SJSA1 (cell line): ENCODE measurements at regions not wholly inside any gene's neighbourhood (a gene's known extent, or its start where the extent isn't known, plus 50 kb on each side); places are given as distances from the start of the nearest gene placed in this dataset.
A peak's percentile ranks its signal among the peaks of the same experiment; 100 is the strongest.

Experiments used
- DNase-seq, 2 experiments: peaks; one replicate each; pipeline ENCODE4 v3.0.0-alpha.2; 2015 to 2020; ENCODE audit warnings: low spot score in 2 of 2, low read depth in 1 of 2
- H3K27ac ChIP-seq: fragments of 250-450 bp; sonication (Bioruptor Pico); 2 replicates; pipeline ENCODE4 v1.5.1; 2020; ENCODE audit warnings: mild to moderate bottlenecking, moderate library complexity
- H3K27me3 ChIP-seq: fragments of 250-450 bp; sonication (Bioruptor Pico); replicated peaks from 2 replicates; pipeline ENCODE4 v1.5.1; 2020; ENCODE audit warnings: mild to moderate bottlenecking, moderate library complexity
- H3K36me3 ChIP-seq: fragments of 250-450 bp; sonication (Bioruptor Pico); 2 replicates; pipeline ENCODE4 v1.5.1; 2020; ENCODE audit warnings: mild to moderate bottlenecking
- H3K4me1 ChIP-seq: fragments of 250-450 bp; sonication (Bioruptor Pico); replicated peaks from 2 replicates; pipeline ENCODE4 v1.6.1; 2021; ENCODE audit warnings: mild to moderate bottlenecking
- H3K4me3 ChIP-seq: fragments of 250-450 bp; sonication (Bioruptor Pico); 2 replicates; pipeline ENCODE4 v1.5.1; 2020; ENCODE audit warnings: mild to moderate bottlenecking
- H3K9me3 ChIP-seq: fragments of 250-450 bp; sonication (Bioruptor Pico); replicated peaks from 2 replicates; pipeline ENCODE4 v1.5.1; 2020; ENCODE audit warnings: mild to moderate bottlenecking

DNA sequence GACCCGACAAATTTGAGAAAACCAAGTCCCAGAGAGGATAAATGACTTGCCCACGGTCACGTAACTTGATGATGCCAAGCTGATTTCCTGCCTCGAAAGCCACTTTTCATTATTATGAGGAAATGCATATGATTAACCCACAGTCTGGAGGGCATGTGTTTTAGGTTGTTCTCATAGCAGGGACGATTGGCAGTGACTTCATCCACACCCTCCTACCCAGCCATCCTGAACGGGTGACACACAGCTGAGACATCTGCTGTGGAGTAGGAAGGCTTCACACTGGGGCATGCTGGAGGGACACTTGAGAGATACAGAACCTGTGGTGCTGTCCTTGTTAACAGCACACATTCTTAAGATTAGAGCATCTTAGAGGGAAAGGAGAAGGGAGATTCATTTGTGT is 65.4 kb upstream of the WDFY2 start:
- Histone ChIP-seq H3K27ac (no peak overlapping the region), H3K4me1 (0 out of 2 replicates have a peak, but pooled peaks cover 2% of the 10 kb centered on the region), H3K27me3 (no peaks in the 10 kb centered on the region), H3K36me3 (no peaks in the 10 kb centered on the region), H3K4me3 (no peak overlapping the region), H3K9me3 (no peaks in the 10 kb centered on the region)
- DNase-seq, result no peak

DNA sequence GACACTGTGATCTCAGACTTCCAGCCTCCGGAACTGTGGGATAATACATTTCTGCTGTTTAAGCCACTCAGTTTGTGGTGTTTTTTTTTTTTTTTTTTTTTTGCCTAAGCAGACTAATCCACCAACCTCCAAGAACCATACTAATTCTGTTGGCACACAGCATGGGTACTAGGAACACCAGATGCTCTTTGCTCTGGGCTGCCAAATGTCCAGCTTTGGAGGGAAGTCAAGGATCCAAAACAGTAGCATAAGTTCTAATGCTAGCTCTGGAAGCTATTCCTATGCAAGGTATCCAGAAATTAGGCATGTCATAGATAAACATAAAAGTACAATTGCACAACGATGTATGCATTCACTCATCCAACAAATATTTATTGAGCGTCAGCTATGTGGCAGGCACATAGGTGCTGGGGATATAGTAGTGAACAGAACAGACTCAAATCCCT is 64.5 kb upstream of the WDFY2 start:
- Histone ChIP-seq H3K4me1 (peaks cover 2% of the 10 kb centered on the region; the same call in 1 of the 2 replicates), H3K27ac (no peak overlapping the region), H3K27me3 (no peaks in the 10 kb centered on the region), H3K36me3 (no peaks in the 10 kb centered on the region), H3K4me3 (no peak overlapping the region), H3K9me3 (no peaks in the 10 kb centered on the region)
- no peak for DNase-seq

DNA sequence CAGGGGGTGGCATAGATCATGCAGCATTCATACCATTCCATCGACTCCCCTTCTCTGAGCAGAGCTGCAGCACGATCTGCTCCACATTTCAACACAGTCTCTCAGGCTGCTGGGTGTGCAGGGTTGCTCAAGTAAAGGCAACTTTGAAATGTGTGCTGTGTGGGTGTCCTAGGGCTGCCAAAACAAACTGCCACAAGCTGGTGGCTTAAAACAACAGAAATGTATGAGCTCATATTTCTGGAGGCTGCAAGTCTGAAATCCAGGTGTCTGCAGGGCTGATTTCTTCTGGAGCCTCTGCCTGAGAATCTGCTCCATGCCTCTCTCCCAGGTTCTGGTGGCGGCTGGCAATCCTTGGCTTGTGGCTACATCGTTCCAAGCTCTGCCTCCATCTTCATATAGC is 63.7 kb upstream of the WDFY2 start:
- Histone ChIP-seq H3K4me3 (no peak overlapping the region), H3K4me1 (peaks cover 2% of the 10 kb centered on the region; the same call in 1 of the 2 replicates), H3K27ac (no peak overlapping the region), H3K36me3 (no peaks in the 10 kb centered on the region), H3K27me3 (no peaks in the 10 kb centered on the region), H3K9me3 (no peaks in the 10 kb centered on the region)
- DNase-seq, result no peak

DNA sequence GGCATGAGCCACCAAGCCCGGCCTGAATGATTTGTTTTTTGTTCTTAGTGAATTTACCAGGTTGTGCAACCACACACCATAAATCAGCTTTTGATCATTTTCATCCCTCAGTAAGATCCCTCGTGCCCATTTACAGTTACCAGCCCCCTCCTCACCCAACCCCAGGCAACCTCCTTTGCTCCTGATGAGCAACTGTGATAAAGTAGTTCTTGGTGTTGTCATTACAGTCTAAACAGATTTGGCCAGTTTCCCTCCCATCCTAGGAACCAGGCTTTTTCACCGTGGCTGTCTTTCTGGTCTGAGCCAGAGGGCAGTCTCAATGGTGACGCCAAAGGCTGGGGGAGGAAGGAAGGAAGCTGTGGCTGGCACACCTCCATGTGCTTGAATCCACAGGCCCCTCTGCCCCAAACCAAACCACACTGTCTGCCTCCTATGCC is 61.2 kb upstream of the WDFY2 start:
- Histone ChIP-seq H3K27me3 (no peaks in the 10 kb centered on the region), H3K9me3 (no peaks in the 10 kb centered on the region), H3K27ac (no peak overlapping the region), H3K4me1 (peaks cover 2% of the 10 kb centered on the region; the same call in 1 of the 2 replicates), H3K36me3 (no peaks in the 10 kb centered on the region), H3K4me3 (no peak overlapping the region)
- DNase-seq, result no peak

DNA sequence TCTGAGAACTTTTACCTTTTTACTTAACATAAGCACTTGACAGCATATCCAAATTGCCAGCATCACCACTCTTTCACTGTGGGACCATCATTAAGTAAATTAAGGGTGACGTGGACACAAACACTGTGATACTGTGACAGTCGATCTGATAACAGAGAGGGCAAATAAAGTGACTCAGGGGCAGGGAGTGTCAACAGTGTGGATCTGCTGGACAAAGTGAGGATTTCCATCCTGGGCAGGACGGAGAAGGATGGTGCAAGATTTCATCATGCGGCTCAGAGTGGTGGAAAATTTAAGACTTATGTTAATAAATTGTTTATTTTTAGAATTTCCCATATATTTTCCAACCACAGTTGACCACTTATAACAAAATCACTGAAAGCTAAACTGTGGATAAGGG is 60.0 kb upstream of the WDFY2 start:
- H3K36me3 ChIP-seq, result no peaks in the 10 kb centered on the region
- H3K9me3 ChIP-seq, result no peaks in the 10 kb centered on the region
- no peak for DNase-seq
- no peaks in the 10 kb centered on the region for H3K27me3 ChIP-seq
- H3K4me1 ChIP-seq, result peaks cover 2% of the 10 kb centered on the region; the same call in 1 of the 2 replicates
- H3K27ac ChIP-seq, result no peak overlapping the region
- no peak overlapping the region for H3K4me3 ChIP-seq

DNA sequence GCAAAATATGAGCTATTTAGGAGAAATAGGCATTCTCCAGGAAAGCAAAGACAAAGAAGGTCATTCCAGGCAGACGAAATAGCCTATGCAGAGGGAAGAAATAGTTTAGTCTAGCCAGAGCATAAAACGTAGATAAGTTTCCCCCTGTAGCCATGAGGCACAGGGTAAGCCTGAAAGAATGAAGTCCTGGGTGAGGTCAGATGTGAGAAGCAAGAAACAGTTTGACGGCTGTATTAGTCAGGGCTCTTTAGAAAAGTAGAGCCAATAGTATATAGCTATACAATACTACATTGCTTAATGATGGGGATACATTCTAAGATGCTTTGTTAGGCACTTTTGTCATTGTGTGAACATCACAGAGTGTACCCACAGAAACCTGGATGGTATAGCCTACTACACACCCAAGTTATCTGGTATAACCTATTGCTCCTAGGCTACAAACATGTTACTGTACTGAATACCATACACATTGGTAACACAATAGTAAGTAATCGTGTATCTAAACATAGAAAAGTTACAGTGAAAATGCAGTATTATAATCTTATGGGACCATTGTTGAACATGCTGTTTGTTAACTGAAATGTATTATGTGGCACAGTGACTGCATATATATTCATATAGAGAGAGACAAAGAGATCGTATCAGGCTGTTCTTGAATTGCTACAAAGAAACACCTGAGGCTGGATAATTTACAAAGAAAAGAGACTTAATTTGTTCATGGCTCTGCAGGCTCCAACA is 59.3 kb upstream of the WDFY2 start:
- DNase-seq, result no peak
- H3K4me3 ChIP-seq, result no peak overlapping the region
- no peak overlapping the region for H3K27ac ChIP-seq
- peaks cover 2% of the 10 kb centered on the region; the same call in 1 of the 2 replicates for H3K4me1 ChIP-seq
- no peaks in the 10 kb centered on the region for H3K9me3 ChIP-seq
- H3K36me3 ChIP-seq, result no peaks in the 10 kb centered on the region
- H3K27me3 ChIP-seq, result no peaks in the 10 kb centered on the region

DNA sequence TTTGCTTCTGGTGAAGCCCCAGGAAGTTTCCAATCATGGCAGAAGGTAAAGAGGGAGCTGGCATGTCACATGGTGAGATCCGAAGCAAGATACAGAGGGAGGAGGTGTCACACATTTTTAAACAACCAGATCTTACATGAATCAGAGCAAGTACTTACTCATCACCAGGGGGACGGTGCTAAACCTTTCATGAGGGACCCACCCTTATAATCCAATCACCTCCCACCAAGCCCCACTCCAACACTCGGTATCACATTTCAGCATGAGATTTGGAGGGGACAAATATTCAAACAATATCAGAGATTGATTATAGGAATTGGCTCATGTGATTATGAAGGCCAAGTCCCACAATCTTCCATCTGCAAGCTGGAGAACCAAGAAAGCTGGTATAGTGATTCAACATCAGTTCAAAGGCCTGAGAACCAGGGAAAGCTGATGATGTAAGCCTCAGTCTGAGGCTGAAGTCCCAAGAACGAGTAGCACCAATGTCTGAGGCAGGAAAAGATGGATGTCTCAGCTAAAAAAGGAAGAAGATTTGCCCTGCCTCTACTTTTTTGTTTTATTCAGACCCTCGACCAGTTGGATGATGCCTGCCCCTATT is 58.6 kb upstream of the WDFY2 start:
- Histone ChIP-seq H3K4me1 (no peaks in the 10 kb centered on the region; the same call in 1 of the 2 replicates), H3K36me3 (no peaks in the 10 kb centered on the region), H3K27me3 (no peaks in the 10 kb centered on the region), H3K9me3 (no peaks in the 10 kb centered on the region), H3K27ac (no peak overlapping the region), H3K4me3 (no peak overlapping the region)
- DNase-seq, result no peak

DNA sequence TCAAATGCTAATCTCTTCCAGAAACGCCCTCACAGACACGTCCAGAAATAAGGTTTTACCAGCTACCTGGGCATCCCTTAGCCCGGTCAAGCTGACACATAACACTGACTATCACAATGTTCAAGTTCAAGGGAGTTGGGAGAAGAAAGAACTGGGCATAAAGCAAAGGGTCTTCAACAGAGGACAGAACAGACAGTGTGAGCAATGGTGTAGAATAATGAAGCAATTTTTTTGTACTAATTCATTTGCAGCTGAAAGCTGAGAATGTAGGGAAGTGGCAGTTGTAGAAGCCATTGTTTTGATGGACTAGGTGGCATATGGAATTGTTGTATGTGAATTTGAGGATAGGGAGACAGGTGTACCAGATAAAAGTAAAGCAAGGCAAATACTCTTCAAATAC is 58.1 kb upstream of the WDFY2 start:
- Histone ChIP-seq H3K4me3 (no peak overlapping the region), H3K36me3 (no peaks in the 10 kb centered on the region), H3K27ac (no peak overlapping the region), H3K9me3 (no peaks in the 10 kb centered on the region), H3K4me1 (no peaks in the 10 kb centered on the region; the same call in 1 of the 2 replicates), H3K27me3 (no peaks in the 10 kb centered on the region)
- DNase-seq, result no peak

DNA sequence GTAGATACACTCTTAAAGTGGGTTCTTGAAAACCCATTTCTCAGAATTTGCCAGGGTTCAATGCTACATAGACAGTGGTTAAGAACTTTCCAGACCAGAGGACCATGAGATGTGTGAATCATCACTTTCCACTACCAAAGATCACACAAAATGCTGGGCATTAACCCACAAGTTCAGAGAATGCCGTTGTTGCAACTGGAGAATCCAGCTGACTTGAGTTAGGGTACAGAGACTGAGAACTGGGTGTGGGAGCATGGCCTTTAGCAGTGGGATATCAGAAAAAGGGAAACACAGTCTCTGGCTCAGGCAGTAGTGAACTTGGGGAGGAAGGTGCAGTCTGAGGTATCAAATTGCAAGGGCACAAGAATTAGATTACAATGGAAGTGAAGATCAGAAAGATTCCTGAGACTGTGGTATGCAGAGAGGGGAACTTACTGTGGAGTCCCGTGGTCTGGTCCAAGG is 51.5 kb upstream of the WDFY2 start:
- no peak overlapping the region for H3K27ac ChIP-seq
- H3K9me3 ChIP-seq, result 0 out of 2 replicates have a peak, but pooled peaks cover 3% of the 10 kb centered on the region
- H3K36me3 ChIP-seq, result no peaks in the 10 kb centered on the region
- DNase-seq, result peak in 1 of 2 experiments; percentile 33
- no peaks in the 10 kb centered on the region for H3K27me3 ChIP-seq
- peaks cover 6% of the 10 kb centered on the region for H3K4me1 ChIP-seq
- H3K4me3 ChIP-seq, result no peak overlapping the region

DNA sequence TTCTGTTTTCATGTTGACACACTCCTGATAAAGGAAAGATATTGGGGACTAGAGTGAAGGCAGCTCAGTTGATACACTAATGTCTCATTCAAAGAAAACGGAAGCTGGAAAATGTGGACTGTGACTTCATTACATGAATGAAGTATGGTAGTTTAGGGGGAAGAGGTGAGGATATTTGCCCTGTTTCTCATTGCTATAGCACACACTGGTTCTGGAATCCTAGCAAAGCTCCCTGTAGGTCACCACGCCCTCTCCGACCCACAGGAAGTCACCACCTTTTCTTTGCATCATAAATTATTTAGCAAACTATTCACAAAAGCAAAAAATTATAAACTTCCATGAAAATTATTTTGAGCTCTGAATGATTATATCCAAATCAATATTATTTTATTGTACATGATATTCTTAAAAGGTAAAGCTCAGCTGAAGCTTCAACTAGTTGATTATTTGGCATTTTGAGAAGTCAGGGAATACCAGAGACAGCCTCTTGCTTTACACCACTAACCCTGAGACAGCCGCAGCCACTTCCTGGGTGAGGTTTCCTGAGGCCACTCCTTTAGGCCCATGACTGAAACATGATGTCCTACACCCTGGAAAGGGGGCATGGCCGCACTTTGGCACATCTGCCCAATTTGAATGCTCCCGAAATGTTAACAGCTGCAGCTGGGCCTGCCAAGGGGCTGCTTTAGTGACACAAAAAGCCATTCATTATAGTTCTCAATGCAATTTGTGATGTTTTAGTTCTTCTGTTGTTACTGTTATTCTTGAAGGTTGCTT is 50.0 kb upstream of the WDFY2 start:
- H3K4me3 ChIP-seq, result no peak overlapping the region
- no peaks in the 10 kb centered on the region for H3K27me3 ChIP-seq
- H3K4me1 ChIP-seq, result peaks cover 6% of the 10 kb centered on the region
- DNase-seq, result no peak
- H3K27ac ChIP-seq, result no peak overlapping the region
- H3K9me3 ChIP-seq, result 0 out of 2 replicates have a peak, but pooled peaks cover 3% of the 10 kb centered on the region
- no peaks in the 10 kb centered on the region for H3K36me3 ChIP-seq
